ENCODE measurements at regions not wholly inside any gene's neighbourhood (a gene's known extent, or its start where the extent isn't known, plus 50 kb on each side); places are given as distances from the start of the nearest gene placed in this dataset.

DNA sequence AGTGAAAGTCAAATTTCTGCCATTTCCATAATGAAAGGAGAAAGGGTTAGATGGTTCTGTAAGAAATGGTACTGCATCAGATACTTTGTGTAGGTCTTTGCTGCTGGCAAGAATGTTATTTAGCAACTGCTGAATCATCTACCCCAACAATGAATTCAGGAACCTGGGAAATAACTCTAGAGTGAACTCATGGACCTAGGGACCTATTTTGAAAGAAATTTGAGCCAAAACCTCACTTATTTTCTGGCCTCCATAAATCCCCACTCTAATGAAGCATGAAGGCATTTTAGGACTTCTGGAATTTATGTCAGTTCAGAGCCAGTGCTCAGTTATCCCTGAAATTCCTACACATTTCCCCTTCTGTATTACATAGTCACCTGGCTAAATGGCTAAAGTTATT, 50.9 kb upstream of the CPNE8 start:
- in situ Hi-C loops (cut with MboI; ENCODE audit: low sequenced_read_pairs), result no loop called here
- no peaks in the 10 kb centered on the region for H3K36me3 ChIP-seq (replicated peaks)
- H3K4me1 ChIP-seq, result no peaks in the 10 kb centered on the region
- H3K9me3 ChIP-seq, result no peaks in the 10 kb centered on the region
- H3K4me3 ChIP-seq, result no peak overlapping the region
- no peaks in the 10 kb centered on the region; the same call in 1 of the 2 replicates for H3K27me3 ChIP-seq (ENCODE audit: low read depth)
- no peak for DNase-seq (ENCODE audit: low spot score in 2 of 2)
